HT-29 (cell line): ENCODE measurements at regions not wholly inside any gene's neighbourhood (a gene's known extent, or its start where the extent isn't known, plus 50 kb on each side); places are given as distances from the start of the nearest gene placed in this dataset.
"Not testable (repeated sequence)": the region's sequence is repeated elsewhere in the genome, so short reads cannot be mapped to it uniquely, and the experiment has no call there.

ENCODE experiments used
- DNase-seq: peaks from one replicate; pipeline ENCODE4 v3.0.0-alpha.2; 2015; ENCODE audit warnings: low spot score

DNA sequence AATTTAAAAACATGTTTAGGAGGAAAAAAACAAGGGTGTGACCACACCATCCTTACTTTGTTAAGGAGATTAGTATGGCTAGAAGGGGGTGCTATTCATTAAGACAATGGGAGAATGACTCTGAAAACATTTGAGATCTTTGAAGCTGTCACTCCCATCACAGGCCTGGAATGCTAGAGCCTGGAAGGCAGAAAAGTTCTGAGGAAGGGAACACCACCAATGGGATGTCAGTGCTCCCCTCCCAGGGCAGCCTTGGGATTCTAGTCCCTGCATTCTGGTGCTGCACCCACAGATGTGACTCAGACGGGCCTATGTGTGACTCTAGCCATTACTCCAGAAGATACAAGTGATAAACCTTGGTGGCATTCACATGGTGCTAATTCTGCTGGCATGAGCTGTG, 162.2 kb upstream of the ANXA10 start:
- DNase-seq = no peak

DNA sequence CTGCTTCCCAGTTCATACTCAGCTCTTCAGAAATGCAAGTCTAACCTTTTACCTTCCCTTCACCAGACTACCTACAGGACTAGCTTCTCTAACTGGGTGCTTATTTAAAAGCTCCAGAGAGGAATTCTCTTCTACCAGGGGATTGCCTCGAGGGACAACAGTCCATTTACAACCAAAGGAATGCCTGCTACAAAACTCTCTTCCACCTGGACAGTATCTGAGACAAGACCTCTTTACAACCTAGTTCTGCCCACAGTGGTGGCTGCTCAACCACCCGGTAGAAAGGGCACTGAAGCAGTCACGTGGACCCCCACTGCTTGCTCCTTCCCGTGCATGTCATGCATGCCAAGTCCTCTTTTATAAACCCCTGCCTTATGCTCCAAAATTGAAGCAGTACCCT, 158.1 kb upstream of the ANXA10 start:
- DNase-seq = no peak

- no peak for DNase-seq
Observed at GRCh38 chr4:167939863-167940616, 152.3 kb upstream of the ANXA10 start.

DNA sequence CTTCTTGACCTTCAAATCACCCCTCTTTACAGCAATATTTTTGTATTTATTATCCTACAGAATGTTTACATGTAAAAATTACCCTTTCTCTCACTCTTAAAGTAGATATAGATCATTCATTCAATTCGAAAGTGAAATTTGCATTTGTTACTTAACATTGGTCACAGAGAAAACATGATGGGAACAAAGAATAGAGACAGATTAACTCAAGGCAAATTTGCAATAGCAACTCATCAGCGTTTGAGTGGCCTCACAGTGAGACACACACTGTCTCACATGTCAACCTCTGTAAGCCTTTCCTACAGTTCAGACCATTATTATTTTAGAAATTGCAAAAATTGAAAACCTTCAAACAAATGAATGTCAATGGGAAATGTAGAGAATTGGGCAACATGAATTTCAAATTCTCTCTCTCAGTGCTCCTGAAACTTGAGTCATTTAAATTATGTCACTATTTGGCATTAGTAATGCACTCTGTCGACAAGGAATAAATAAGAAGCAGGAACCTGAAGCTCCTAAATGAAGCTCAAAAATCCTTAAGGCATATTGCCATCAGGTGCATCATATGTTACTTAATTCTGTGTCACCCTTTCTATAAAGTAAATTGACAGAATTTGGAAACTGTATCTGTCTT, 148.3 kb upstream of the ANXA10 start:
- no peak for DNase-seq

GRCh38 chr4:167944721-167945120, 147.6 kb upstream of the ANXA10 start:
- no peak for DNase-seq

- DNase-seq = no peak
Observed at GRCh38 chr4:167955006-167955405, 137.3 kb upstream of the ANXA10 start.

GRCh38 chr4:167956676-167957075, 135.7 kb upstream of the ANXA10 start:
- DNase-seq = no peak

- DNase-seq = peak; percentile 2
Observed at GRCh38 chr4:167964766-167965373, 127.5 kb upstream of the ANXA10 start.

DNA sequence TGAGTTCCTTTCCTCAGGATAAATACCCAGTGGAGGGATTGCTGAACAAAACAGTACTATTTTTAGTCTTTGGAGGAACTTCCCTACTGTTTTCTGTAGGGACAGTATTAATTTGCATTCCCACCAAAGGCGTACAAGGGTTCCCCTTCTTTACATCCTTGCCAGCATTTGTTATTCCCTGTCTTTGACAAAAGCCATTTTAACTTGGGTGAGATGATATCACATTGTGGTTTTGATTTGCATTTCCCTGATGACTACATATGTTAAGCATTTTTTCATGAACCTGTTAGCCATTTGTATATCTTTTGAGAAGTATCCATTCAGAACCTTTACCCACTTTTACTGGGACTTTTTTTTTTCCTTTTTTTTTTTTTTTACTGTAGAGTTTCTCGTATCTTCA, 126.2 kb upstream of the ANXA10 start:
- no peak for DNase-seq

GRCh38 chr4:167973513-167973912, 118.8 kb upstream of the ANXA10 start:
- no peak for DNase-seq

DNA sequence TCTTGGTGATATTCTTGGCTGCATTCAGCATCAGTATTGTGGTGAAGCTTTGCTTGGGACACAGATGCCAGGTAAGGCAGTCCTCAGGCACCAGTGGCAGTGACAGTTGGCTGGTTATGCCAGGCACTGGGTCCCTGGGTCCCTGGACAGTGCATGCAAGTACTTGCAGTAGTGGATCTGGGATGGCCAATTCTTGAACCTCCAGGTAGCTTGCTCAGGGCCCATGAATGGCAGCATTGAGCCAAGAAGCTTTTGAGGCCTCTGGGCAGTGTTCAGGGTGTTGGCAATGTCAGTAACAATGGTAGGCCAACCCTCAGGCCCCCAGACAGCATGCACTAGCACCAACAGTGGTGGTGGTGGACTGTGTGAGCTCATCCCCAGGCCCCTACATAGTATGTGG, 106.8 kb upstream of the ANXA10 start:
- DNase-seq = no peak

DNA sequence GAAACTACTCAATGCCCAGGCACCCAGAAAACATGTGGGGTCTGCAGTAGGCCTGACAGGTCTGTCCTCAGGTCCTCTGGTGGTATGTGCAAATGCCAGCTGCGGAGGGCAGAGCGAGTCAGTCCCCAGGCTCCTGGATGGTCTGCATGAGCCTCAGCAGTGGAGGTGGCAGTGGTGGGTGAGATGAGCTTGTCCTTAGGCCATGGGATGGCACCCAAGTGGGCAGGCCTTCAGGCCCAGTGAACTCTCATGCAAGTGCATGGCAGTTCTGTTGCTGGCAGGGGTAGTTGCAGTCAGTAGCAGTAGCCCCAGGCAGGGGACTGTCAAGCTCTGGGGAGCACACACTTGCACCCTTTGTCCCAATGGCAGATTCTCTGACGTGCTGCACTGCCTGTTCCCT, 106.3 kb upstream of the ANXA10 start:
- no peak for DNase-seq

- DNase-seq = no peak
Observed at GRCh38 chr4:167987285-167987684, 105.1 kb upstream of the ANXA10 start.

- DNase-seq = no peak
Observed at GRCh38 chr4:167989815-167990214, 102.5 kb upstream of the ANXA10 start.

DNA sequence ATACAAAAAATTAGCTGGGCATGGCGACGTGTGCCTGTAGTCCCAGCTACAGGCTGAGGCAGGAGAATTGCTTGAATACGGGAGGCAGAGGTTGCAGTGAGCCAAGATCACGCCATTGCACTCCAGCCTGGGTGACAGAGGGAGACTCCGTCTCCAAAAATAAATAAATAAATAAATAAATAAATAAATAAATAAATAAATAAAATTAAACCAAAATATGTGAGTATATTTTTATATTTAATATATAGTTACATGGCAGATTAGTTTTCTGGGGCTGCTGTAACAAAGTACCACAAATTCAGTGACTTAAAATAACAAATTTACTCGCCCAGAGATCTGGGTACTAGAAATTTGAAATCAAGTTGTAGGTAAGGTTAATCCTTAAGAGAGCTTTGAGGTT, 84.2 kb upstream of the ANXA10 start:
- DNase-seq = not testable (repeated sequence)

GRCh38 chr4:168019019-168019651, 73.2 kb upstream of the ANXA10 start:
- DNase-seq = no peak

- no peak for DNase-seq
Observed at GRCh38 chr4:168019921-168020320, 72.4 kb upstream of the ANXA10 start.

DNA sequence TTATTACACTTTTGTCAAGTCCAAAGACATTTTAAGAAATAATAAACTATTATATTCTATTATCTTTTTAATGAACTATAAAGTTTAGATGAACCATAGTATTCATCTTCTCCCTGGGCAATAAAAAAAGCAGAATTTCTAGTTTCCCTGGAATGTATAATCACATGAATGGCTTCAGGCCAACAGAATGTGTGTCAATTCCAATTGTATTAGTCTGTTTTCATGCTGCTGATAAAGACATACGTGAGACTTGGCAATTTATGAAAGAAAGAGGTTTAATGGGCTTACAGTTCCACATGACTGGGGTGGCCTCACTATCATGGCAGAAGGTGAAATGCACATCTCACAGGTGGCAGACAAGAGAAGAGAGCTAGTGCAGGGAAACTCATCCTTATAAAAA, 70.7 kb upstream of the ANXA10 start:
- DNase-seq = peak; percentile 11

DNA sequence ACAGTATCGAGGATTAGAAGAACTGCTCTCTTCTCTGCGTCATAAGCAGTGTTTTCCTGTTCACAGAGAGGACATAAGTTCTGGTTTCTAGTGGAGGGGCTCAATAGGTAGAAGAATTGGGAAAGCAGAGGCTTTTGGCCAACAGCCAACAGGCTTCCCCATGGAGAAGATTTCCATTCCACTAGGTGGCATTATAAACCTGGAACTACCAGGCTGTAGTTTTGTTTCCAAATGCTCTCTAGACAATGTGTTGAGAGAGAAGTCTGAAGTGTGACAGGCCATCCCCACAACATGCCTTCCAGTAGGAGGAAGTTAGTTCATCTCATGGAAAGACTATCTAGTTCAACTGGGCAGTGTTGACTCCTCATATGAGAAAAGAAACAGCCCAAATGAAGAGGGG, 63.8 kb upstream of the ANXA10 start:
- peak; percentile 73 for DNase-seq

GRCh38 chr4:168028970-168029597, 63.3 kb upstream of the ANXA10 start:
- peak; percentile 13 for DNase-seq

DNA sequence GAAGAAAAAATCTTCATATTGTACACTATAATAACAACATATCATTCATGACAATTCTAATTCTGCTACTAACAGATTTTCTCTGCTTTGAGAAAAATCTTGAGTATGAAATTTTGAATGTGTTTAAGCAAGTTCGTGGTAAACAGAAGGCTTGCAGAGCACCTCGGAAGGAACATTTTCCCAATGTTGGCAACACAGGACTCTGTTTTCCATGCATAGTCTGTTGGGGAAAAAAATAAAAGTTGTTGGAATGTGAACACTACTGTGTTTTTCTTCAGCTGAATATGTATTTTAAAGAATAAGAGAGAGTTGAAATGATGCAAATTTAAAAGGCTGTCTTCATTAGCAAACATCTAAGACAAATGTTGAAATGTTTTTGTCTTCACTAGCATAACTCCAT, 54.7 kb upstream of the ANXA10 start:
- DNase-seq = no peak

- no peak for DNase-seq
Observed at GRCh38 chr4:168039593-168039992, 52.7 kb upstream of the ANXA10 start.
